SK-N-MC (cell line): ENCODE measurements at regions not wholly inside any gene's neighbourhood (a gene's known extent, or its start where the extent isn't known, plus 50 kb on each side); places are given as distances from the start of the nearest gene placed in this dataset.

Source experiments
- EZH2 ChIP-seq: fragments of 200-600 bp; sonication (generic); IDR thresholded peaks from one replicate; pipeline ENCODE4 v1.6.1; 2017; ENCODE audit warnings: antibody characterized with exemption
- POLR2AphosphoS5 ChIP-seq: IDR thresholded peaks from 2 replicates; pipeline ENCODE4 v1.6.1; 2012; ENCODE audit warnings: mild to moderate bottlenecking, low read depth, low read length, borderline replicate concordance

GRCh38 chr2:239598732-239599090, 197.9 kb upstream of the HDAC4 start:
- TF ChIP-seq EZH2 (no peak), POLR2AphosphoS5 (no peak)
